ENCODE measurements at regions not wholly inside any gene's neighbourhood (a gene's known extent, or its start where the extent isn't known, plus 50 kb on each side); places are given as distances from the start of the nearest gene placed in this dataset.

GRCh38 chr10:78165172-78165571, 131.5 kb downstream of the RPS24 start:
- Histone ChIP-seq H3K9ac (ENCODE audit: low read length) (no peak overlapping the region), H3K4me1 (ENCODE audit: insufficient read depth, low read length) (no peaks in the 10 kb centered on the region), H3K9me3 (ENCODE audit: low read length) (peaks cover 3% of the 10 kb centered on the region), H3K36me3 (ENCODE audit: insufficient read depth, low read length) (no peaks in the 10 kb centered on the region), H3K27me3 (ENCODE audit: control insufficient read depth in 1 of 2, insufficient read depth in 2 of 2, low read length in 2 of 2) (no peaks in the 10 kb centered on the region), H3K4me3 (ENCODE audit: low read depth in 1 of 2, low read length in 2 of 2) (no peak overlapping the region), H3K27ac (ENCODE audit: low read depth, low read length) (no peak overlapping the region)

GRCh38 chr10:78165617-78166016, 132.0 kb downstream of the RPS24 start:
- H3K4me1 ChIP-seq (ENCODE audit: insufficient read depth, low read length): no peaks in the 10 kb centered on the region
- H3K4me3 ChIP-seq (ENCODE audit: low read depth in 1 of 2, low read length in 2 of 2): no peak overlapping the region
- H3K36me3 ChIP-seq (ENCODE audit: insufficient read depth, low read length): no peaks in the 10 kb centered on the region
- no peak overlapping the region for H3K9ac ChIP-seq (ENCODE audit: low read length)
- no peaks in the 10 kb centered on the region for H3K27me3 ChIP-seq (ENCODE audit: control insufficient read depth in 1 of 2, insufficient read depth in 2 of 2, low read length in 2 of 2)
- H3K9me3 ChIP-seq (ENCODE audit: low read length): peaks cover 3% of the 10 kb centered on the region
- H3K27ac ChIP-seq (ENCODE audit: low read depth, low read length): no peak overlapping the region

- Histone ChIP-seq H3K9me3 (ENCODE audit: low read length) (peaks cover 3% of the 10 kb centered on the region), H3K27ac (ENCODE audit: low read depth, low read length) (no peak overlapping the region), H3K36me3 (ENCODE audit: insufficient read depth, low read length) (no peaks in the 10 kb centered on the region), H3K4me1 (ENCODE audit: insufficient read depth, low read length) (no peaks in the 10 kb centered on the region), H3K4me3 (ENCODE audit: low read depth in 1 of 2, low read length in 2 of 2) (no peak overlapping the region), H3K27me3 (ENCODE audit: control insufficient read depth in 1 of 2, insufficient read depth in 2 of 2, low read length in 2 of 2) (no peaks in the 10 kb centered on the region), H3K9ac (ENCODE audit: low read length) (no peak overlapping the region)
These were observed 132.6 kb downstream of the RPS24 start for GRCh38 chr10:78166261-78166660.

GRCh38 chr10:78169214-78169613, 135.6 kb downstream of the RPS24 start:
- H3K4me3 ChIP-seq (ENCODE audit: low read depth in 1 of 2, low read length in 2 of 2): no peak overlapping the region
- H3K27ac ChIP-seq (ENCODE audit: low read depth, low read length): no peak overlapping the region
- H3K4me1 ChIP-seq (ENCODE audit: insufficient read depth, low read length): no peaks in the 10 kb centered on the region
- H3K27me3 ChIP-seq (ENCODE audit: control insufficient read depth in 1 of 2, insufficient read depth in 2 of 2, low read length in 2 of 2): no peaks in the 10 kb centered on the region
- no peak overlapping the region for H3K9ac ChIP-seq (ENCODE audit: low read length)
- H3K9me3 ChIP-seq (ENCODE audit: low read length): no peaks in the 10 kb centered on the region
- no peaks in the 10 kb centered on the region for H3K36me3 ChIP-seq (ENCODE audit: insufficient read depth, low read length)

GRCh38 chr10:78170026-78170475, 136.4 kb downstream of the RPS24 start:
- no peak overlapping the region for H3K9ac ChIP-seq (ENCODE audit: low read length)
- no peak overlapping the region for H3K27ac ChIP-seq (ENCODE audit: low read depth, low read length)
- no peak overlapping the region for H3K4me3 ChIP-seq (ENCODE audit: low read depth in 1 of 2, low read length in 2 of 2)
- H3K36me3 ChIP-seq (ENCODE audit: insufficient read depth, low read length): no peaks in the 10 kb centered on the region
- no peaks in the 10 kb centered on the region for H3K4me1 ChIP-seq (ENCODE audit: insufficient read depth, low read length)
- H3K27me3 ChIP-seq (ENCODE audit: control insufficient read depth in 1 of 2, insufficient read depth in 2 of 2, low read length in 2 of 2): no peaks in the 10 kb centered on the region
- H3K9me3 ChIP-seq (ENCODE audit: low read length): no peaks in the 10 kb centered on the region

GRCh38 chr10:78171633-78172400, 138.2 kb downstream of the RPS24 start:
- H3K9me3 ChIP-seq (ENCODE audit: low read length): no peaks in the 10 kb centered on the region
- H3K27ac ChIP-seq (ENCODE audit: low read depth, low read length): no peak overlapping the region
- no peaks in the 10 kb centered on the region for H3K27me3 ChIP-seq (ENCODE audit: control insufficient read depth in 1 of 2, insufficient read depth in 2 of 2, low read length in 2 of 2)
- H3K9ac ChIP-seq (ENCODE audit: low read length): no peak overlapping the region
- H3K4me1 ChIP-seq (ENCODE audit: insufficient read depth, low read length): no peaks in the 10 kb centered on the region
- no peak overlapping the region for H3K4me3 ChIP-seq (ENCODE audit: low read depth in 1 of 2, low read length in 2 of 2)
- no peaks in the 10 kb centered on the region for H3K36me3 ChIP-seq (ENCODE audit: insufficient read depth, low read length)

GRCh38 chr10:78173360-78174015, 139.8 kb downstream of the RPS24 start:
- Histone ChIP-seq H3K27me3 (ENCODE audit: control insufficient read depth in 1 of 2, insufficient read depth in 2 of 2, low read length in 2 of 2) (no peaks in the 10 kb centered on the region), H3K4me3 (ENCODE audit: low read depth in 1 of 2, low read length in 2 of 2) (no peak overlapping the region), H3K27ac (ENCODE audit: low read depth, low read length) (no peak overlapping the region), H3K36me3 (ENCODE audit: insufficient read depth, low read length) (no peaks in the 10 kb centered on the region), H3K4me1 (ENCODE audit: insufficient read depth, low read length) (no peaks in the 10 kb centered on the region), H3K9ac (ENCODE audit: low read length) (no peak overlapping the region), H3K9me3 (ENCODE audit: low read length) (no peaks in the 10 kb centered on the region)

- no peaks in the 10 kb centered on the region for H3K4me1 ChIP-seq (ENCODE audit: insufficient read depth, low read length)
- no peak overlapping the region for H3K27ac ChIP-seq (ENCODE audit: low read depth, low read length)
These were observed 141.9 kb downstream of the RPS24 start for GRCh38 chr10:78175444-78176015.

GRCh38 chr10:78176320-78177317, 143.0 kb downstream of the RPS24 start:
- H3K9me3 ChIP-seq (ENCODE audit: low read length): no peaks in the 10 kb centered on the region
- H3K36me3 ChIP-seq (ENCODE audit: insufficient read depth, low read length): no peaks in the 10 kb centered on the region
- no peaks in the 10 kb centered on the region for H3K4me1 ChIP-seq (ENCODE audit: insufficient read depth, low read length)
- H3K9ac ChIP-seq (ENCODE audit: low read length): no peak overlapping the region
- H3K4me3 ChIP-seq (ENCODE audit: low read depth in 1 of 2, low read length in 2 of 2): no peak overlapping the region
- no peaks in the 10 kb centered on the region for H3K27me3 ChIP-seq (ENCODE audit: control insufficient read depth in 1 of 2, insufficient read depth in 2 of 2, low read length in 2 of 2)
- no peak overlapping the region for H3K27ac ChIP-seq (ENCODE audit: low read depth, low read length)

More at GRCh38 chr10:78175444-78176015, 141.9 kb downstream of the RPS24 start:
- Histone ChIP-seq H3K36me3 (ENCODE audit: insufficient read depth, low read length) (no peaks in the 10 kb centered on the region), H3K9me3 (ENCODE audit: low read length) (no peaks in the 10 kb centered on the region), H3K9ac (ENCODE audit: low read length) (no peak overlapping the region), H3K27me3 (ENCODE audit: control insufficient read depth in 1 of 2, insufficient read depth in 2 of 2, low read length in 2 of 2) (no peaks in the 10 kb centered on the region), H3K4me3 (ENCODE audit: low read depth in 1 of 2, low read length in 2 of 2) (no peak overlapping the region)

- Histone ChIP-seq H3K36me3 (ENCODE audit: insufficient read depth, low read length) (no peaks in the 10 kb centered on the region), H3K4me3 (ENCODE audit: low read depth in 1 of 2, low read length in 2 of 2) (no peak overlapping the region), H3K27ac (ENCODE audit: low read depth, low read length) (no peak overlapping the region), H3K9me3 (ENCODE audit: low read length) (no peaks in the 10 kb centered on the region), H3K9ac (ENCODE audit: low read length) (no peak overlapping the region), H3K27me3 (ENCODE audit: control insufficient read depth in 1 of 2, insufficient read depth in 2 of 2, low read length in 2 of 2) (no peaks in the 10 kb centered on the region), H3K4me1 (ENCODE audit: insufficient read depth, low read length) (no peaks in the 10 kb centered on the region)
These were observed 144.0 kb downstream of the RPS24 start for GRCh38 chr10:78177491-78178185.
